Amygdala (tissue), 56 donors: ENCODE measurements at regions not wholly inside any gene's neighbourhood (a gene's known extent, or its start where the extent isn't known, plus 50 kb on each side); places are given as distances from the start of the nearest gene placed in this dataset.
A peak's percentile ranks its signal among the peaks of the same experiment; 100 is the strongest.
"Not testable (repeated sequence)": the region's sequence is repeated elsewhere in the genome, so short reads cannot be mapped to it uniquely, and the experiment has no call there.

Experiments
- DNase-seq, 56 donors: peaks; one replicate each; lab custom pipeline; 2025; lab: John Stamatoyannopoulos, UW

- no peak for DNase-seq
Measured at GRCh38 chr11:49499117-49499516, 290.7 kb upstream of the FOLH1 start.

- DNase-seq = no peak
Measured at GRCh38 chr11:49505231-49505630, 296.8 kb upstream of the FOLH1 start.

- peak in 15 of 56 donors; percentile 0 to 21 (median 2) for DNase-seq
Measured at GRCh38 chr11:49526240-49526829, 317.9 kb upstream of the FOLH1 start.

- DNase-seq = no peak
Measured at GRCh38 chr11:49533204-49533603, 324.8 kb upstream of the FOLH1 start.

GRCh38 chr11:49538927-49539326 lies 330.5 kb upstream of the FOLH1 start:
- DNase-seq = not testable (repeated sequence)

- DNase-seq = peak in 6 of 56 donors; percentile 7 to 37 (median 22)
Measured at GRCh38 chr11:49558261-49558847, 350.0 kb upstream of the FOLH1 start.

- peak in 12 of 56 donors; percentile 1 to 52 (median 16) for DNase-seq
Measured at GRCh38 chr11:49560593-49560992, 352.2 kb upstream of the FOLH1 start.

- DNase-seq = peak in 2 of 56 donors; percentile 9 to 33
Measured at GRCh38 chr11:49561240-49561880, 353.0 kb upstream of the FOLH1 start.

GRCh38 chr11:49562262-49562661 lies 353.9 kb upstream of the FOLH1 start:
- not testable (repeated sequence) for DNase-seq

GRCh38 chr11:49579492-49579891 lies 371.1 kb upstream of the FOLH1 start:
- DNase-seq = not testable (repeated sequence)

- DNase-seq = not testable (repeated sequence)
Measured at GRCh38 chr11:49585495-49585894, 366.7 kb upstream of the OR4C13 start.

- not testable (repeated sequence) for DNase-seq
Measured at GRCh38 chr11:49608892-49609291, 343.3 kb upstream of the OR4C13 start.

GRCh38 chr11:49623872-49624271 lies 328.3 kb upstream of the OR4C13 start:
- DNase-seq = not testable (repeated sequence)

- DNase-seq = not testable (repeated sequence)
Measured at GRCh38 chr11:49670705-49671104, 281.5 kb upstream of the OR4C13 start.

- DNase-seq = not testable (repeated sequence)
Measured at GRCh38 chr11:49702121-49702520, 250.1 kb upstream of the OR4C13 start.

- not testable (repeated sequence) for DNase-seq
Measured at GRCh38 chr11:49750447-49750846, 201.7 kb upstream of the OR4C13 start.

GRCh38 chr11:49750960-49751359 lies 201.2 kb upstream of the OR4C13 start:
- not testable (repeated sequence) for DNase-seq

- DNase-seq = not testable (repeated sequence)
Measured at GRCh38 chr11:49780791-49781190, 171.4 kb upstream of the OR4C13 start.

GRCh38 chr11:49782000-49782399 lies 170.2 kb upstream of the OR4C13 start:
- not testable (repeated sequence) for DNase-seq

GRCh38 chr11:49783841-49784240 lies 168.3 kb upstream of the OR4C13 start:
- not testable (repeated sequence) for DNase-seq

GRCh38 chr11:49789787-49790186 lies 162.4 kb upstream of the OR4C13 start:
- not testable (repeated sequence) for DNase-seq
